Transverse colon (tissue), 4 donors: ENCODE measurements at regions not wholly inside any gene's neighbourhood (a gene's known extent, or its start where the extent isn't known, plus 50 kb on each side); places are given as distances from the start of the nearest gene placed in this dataset.

ENCODE experiments used
- DNase-seq: peaks from one replicate; pipeline ENCODE4 v3.0.0-alpha.2; 2019
- H3K27ac ChIP-seq, 4 donors: fragments of 200-600 bp; sonication (generic); 2 replicates each; pipeline ENCODE4 v1.5.1; 2016 to 2018; ENCODE audit warnings: inconsistent platforms in 4 of 4
- H3K27me3 ChIP-seq: fragments of 200-600 bp; sonication (generic); 2 replicates; pipeline ENCODE4 v1.5.1; 2017; ENCODE audit warnings: inconsistent platforms
- H3K36me3 ChIP-seq, 4 donors: fragments of 200-600 bp; sonication (generic); 2 replicates each; pipeline ENCODE4 v1.5.1; 2017 to 2019; ENCODE audit warnings: inconsistent platforms in 4 of 4
- H3K4me1 ChIP-seq, 4 donors: fragments of 200-600 bp; sonication (generic); 2 replicates each; pipeline ENCODE4 v1.5.1; 2017 to 2020; ENCODE audit warnings: inconsistent platforms in 4 of 4
- H3K4me3 ChIP-seq, 4 donors: fragments of 200-600 bp; sonication (generic); 1 replicate in 1 of 4; 2 replicates in 3 of 4; pipeline versions ENCODE4 v1.5.1 to v1.6.1; 2017 to 2019; ENCODE audit warnings: inconsistent platforms in 4 of 4
- H3K9me3 ChIP-seq, 2 donors: fragments of 200-600 bp; sonication (generic); 2 replicates each; pipeline ENCODE4 v1.5.1; 2017 to 2019; ENCODE audit warnings: inconsistent platforms in 2 of 2
- EP300 ChIP-seq: sonication (generic); formaldehyde crosslinking; IDR thresholded peaks from one replicate; pipeline ENCODE4 v1.6.1; 2017; ENCODE audit warnings: antibody characterized with exemption, low read depth
- POLR2A ChIP-seq: fragments of 450-650 bp; IDR thresholded peaks from one replicate; pipeline ENCODE4 v1.6.1; 2016; ENCODE audit warnings: antibody characterized with exemption, mild to moderate bottlenecking, moderate library complexity
- POLR2AphosphoS5 ChIP-seq, 3 donors: sonication (generic); formaldehyde crosslinking; IDR thresholded peaks; one replicate each; pipeline ENCODE4 v1.6.1; 2016; ENCODE audit warnings: antibody characterized with exemption in 3 of 3
- WGBS, 2 donors: methylation state at CpG; one replicate each; pipeline ENCODE4 v1.1.5; 2018; ENCODE audit warnings: low coverage in 1 of 2; 5-methylcytosine and 5-hydroxymethylcytosine counted together
- in situ Hi-C, 4 donors: fragments of 200-750 bp; cut with MboI; loops; one replicate each; pipeline versions ENCODE4 v1.15.0 to v1.15.1; 2017; ENCODE audit warnings: low sequenced_read_pairs in 3 of 4, low pct_ligation_motif_present in 1 of 4, low pct_unique_long_range_greater_than_20kb in 1 of 4
- intact Hi-C: fragments of 100-400 bp; cut with DNase I; formaldehyde crosslinking; loops from one replicate; pipeline ENCODE4 v1.15.1; 2023; ENCODE audit warnings: low total_unique reads
- TF ChIP-seq, protein P1 (sequence below), 5 experiments: fragments of 200-600 bp in 3 of 5; fragments of 450-650 bp in 2 of 5; sonication (generic) in 3 of 5; IDR thresholded peaks; 1 replicate in 2 of 5; 2 replicates in 3 of 5; pipeline ENCODE4 v1.5.1; 2016 to 2017; ENCODE audit warnings: antibody characterized with exemption in 5 of 5, inconsistent platforms in 3 of 5, mild to moderate bottlenecking in 2 of 5, moderate library complexity in 1 of 5

DNA sequence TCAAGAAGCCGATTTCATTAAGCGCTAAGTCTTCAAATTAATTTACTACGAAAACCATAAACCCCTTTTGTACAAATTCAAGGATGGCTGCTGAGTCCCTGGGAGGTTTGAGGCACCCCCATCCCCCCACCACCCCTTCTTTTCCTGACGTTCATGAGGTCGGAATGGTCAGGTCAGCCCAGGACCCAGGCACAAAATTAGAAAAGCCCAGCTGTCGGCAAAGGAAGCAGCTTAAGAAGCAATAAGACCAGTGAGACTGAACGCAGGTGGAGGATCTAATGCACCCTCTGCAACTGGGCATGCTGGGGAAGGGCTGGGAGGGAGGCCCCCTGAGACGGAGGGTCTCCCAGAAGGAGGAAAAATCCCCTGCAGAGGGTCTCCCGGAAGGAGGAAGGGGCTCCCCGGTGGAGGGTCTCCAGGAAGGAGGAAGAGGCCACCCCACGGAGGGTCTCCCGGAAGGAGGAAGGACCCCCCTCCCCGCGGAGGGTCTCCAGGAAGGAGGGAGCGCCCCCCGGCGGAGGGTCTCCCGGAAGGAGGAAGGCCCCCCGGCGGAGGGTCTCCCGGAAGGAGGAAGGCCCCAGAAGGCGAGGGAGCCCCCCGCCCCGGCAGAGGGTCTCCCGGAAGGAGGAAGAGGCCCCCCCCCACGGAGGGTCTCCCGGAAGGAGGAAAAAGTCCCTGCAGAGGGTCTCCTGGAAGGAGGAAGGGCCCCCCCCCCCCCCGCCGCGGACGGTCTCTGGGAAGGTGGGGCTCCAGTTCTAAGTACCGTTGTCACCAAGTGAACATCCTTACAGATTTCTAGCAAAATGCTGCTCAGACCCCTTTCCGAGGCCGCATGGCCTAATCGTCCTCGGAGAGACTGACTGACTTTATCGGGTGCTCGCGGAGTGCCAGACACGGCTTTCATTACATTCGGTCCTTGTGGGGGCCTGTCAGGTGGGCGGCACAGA lies 74.4 kb upstream of the FCN1 start:
- no peak overlapping the region for H3K4me3 ChIP-seq
- H3K4me1 ChIP-seq = no peaks in the 10 kb centered on the region
- no peak overlapping the region for H3K27ac ChIP-seq
- H3K27me3 ChIP-seq = no peaks in the 10 kb centered on the region
- intact Hi-C loops (no loop called here), in situ Hi-C loops (loop anchor here in 1 of 4 donors (25.0 kb wide), 1 partner anchor 305 kb away; no protein-coding TSS in a partner anchor)
- no peak for DNase-seq
- peaks cover under 1 to 4% of the 10 kb centered on the region in 2 donors for H3K9me3 ChIP-seq
- WGBS, 2 donors = 76 to 80% methylated on average over 7 to 42 of the region's 42 CpGs
- TF ChIP-seq POLR2A = no peak
- TF ChIP-seq, protein P1, sequence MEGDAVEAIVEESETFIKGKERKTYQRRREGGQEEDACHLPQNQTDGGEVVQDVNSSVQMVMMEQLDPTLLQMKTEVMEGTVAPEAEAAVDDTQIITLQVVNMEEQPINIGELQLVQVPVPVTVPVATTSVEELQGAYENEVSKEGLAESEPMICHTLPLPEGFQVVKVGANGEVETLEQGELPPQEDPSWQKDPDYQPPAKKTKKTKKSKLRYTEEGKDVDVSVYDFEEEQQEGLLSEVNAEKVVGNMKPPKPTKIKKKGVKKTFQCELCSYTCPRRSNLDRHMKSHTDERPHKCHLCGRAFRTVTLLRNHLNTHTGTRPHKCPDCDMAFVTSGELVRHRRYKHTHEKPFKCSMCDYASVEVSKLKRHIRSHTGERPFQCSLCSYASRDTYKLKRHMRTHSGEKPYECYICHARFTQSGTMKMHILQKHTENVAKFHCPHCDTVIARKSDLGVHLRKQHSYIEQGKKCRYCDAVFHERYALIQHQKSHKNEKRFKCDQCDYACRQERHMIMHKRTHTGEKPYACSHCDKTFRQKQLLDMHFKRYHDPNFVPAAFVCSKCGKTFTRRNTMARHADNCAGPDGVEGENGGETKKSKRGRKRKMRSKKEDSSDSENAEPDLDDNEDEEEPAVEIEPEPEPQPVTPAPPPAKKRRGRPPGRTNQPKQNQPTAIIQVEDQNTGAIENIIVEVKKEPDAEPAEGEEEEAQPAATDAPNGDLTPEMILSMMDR (IDR thresholded peaks at IDR 0.05) = no peak
- TF ChIP-seq POLR2AphosphoS5 (IDR thresholded peaks at IDR 0.05) = no peak
- no peak for TF ChIP-seq EP300
- H3K36me3 ChIP-seq = no peaks in the 10 kb centered on the region

DNA sequence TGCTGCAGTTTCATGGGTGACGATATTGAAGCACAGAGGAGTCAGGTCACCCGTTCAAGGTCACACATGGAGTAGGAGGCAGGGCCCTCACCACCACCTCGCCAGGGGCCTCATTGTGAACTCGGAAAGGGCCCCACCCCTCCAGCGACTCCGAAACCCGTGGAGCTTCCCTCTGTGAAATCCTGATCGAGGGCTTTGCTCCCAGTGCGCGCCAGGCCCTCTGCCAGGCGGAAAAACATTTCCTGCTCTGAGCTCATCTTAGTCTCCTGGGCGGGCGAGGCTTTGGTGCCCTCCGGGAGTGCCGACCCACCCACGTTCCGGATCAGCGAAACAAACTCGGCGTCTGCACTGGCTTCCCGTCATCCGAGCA lies 75.0 kb upstream of the FCN1 start:
- no peak overlapping the region for H3K27ac ChIP-seq
- H3K4me1 ChIP-seq = no peaks in the 10 kb centered on the region
- H3K4me3 ChIP-seq = no peak overlapping the region
- no peaks in the 10 kb centered on the region for H3K27me3 ChIP-seq
- no peaks in the 10 kb centered on the region for H3K9me3 ChIP-seq
- H3K36me3 ChIP-seq = no peaks in the 10 kb centered on the region
- DNase-seq = no peak
- intact Hi-C loops = no loop called here
- WGBS, 2 donors = 73 to 90% methylated on average over 2 to 22 of the region's 22 CpGs
- no peak for TF ChIP-seq EP300
- in situ Hi-C loops = loop anchor here in 1 of 4 donors (25.0 kb wide), 1 partner anchor 305 kb away; no protein-coding TSS in a partner anchor

DNA sequence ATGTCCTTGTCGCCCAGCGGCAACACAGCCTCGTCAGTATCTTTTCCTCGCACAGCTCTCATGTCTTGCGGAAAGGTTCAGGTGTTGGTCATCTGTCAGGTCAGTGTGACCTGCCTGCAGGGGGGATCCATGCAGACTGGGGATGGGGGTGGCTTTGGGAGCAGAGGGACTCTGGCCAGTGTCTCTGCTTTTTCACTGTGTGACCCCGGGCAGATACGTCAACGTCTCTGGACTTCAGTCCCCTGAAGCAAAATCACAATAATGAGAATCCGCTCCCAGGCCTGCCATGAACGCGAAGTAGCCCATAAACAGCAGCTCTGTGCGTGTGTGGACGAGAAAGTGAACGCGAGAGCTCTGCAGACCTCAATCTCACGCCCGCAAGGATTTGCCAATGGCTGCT lies 75.7 kb upstream of the FCN1 start:
- in situ Hi-C loops = loop anchor here in 1 of 4 donors (25.0 kb wide), 1 partner anchor 306 kb away; no protein-coding TSS in a partner anchor
- WGBS, 2 donors = 83 to 100% methylated on average over 4 to 17 of the region's 17 CpGs

DNA sequence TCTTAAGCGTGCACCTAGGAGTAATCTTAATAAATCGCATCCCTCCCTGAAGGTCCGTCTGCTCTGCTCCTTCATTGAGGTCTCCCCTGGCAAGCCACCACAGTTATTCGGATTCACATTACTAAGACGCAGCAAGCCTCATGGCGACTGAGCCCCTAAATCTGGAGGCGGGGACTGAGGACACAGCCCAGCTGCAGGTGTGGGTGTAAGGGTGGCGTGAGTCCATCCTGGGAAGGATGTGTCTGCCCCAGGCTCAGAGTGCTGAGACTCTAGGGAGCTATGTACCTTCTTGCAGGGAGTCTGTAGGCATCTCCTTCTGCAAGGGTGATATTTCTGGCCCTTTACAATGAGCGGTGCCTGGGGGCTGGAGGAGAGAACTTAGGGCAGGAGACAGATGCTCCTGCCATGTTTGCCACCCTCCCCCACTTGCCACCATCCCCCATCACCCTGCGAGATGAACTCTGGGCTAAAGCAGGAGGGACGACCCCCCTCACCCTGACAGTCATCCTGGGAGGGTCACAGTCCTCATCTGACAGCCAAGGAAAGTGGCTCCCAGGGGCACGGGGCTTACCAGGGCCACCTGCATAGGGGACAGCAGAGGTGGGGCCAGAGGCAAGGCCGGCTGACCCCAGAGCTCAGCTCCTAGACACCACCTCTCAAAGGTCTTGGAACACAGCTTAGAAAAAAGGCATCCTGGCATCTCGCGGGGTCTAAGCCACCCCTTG lies 76.4 kb upstream of the FCN1 start:
- intact Hi-C loops (no loop called here), in situ Hi-C loops (loop anchor here in 1 of 4 donors (25.0 kb wide), 1 partner anchor 307 kb away; no protein-coding TSS in a partner anchor)
- no peak overlapping the region for H3K27ac ChIP-seq
- H3K4me3 ChIP-seq = no peak overlapping the region
- H3K4me1 ChIP-seq = no peaks in the 10 kb centered on the region
- H3K27me3 ChIP-seq = no peaks in the 10 kb centered on the region
- TF ChIP-seq EP300 (no peak), POLR2A (no peak), POLR2AphosphoS5 (IDR thresholded peaks at IDR 0.05) (no peak)
- TF ChIP-seq, protein P1 (IDR thresholded peaks at IDR 0.05) = no peak
- no peak for DNase-seq
- WGBS, 2 donors = 76 to 90% methylated on average over 2 to 15 of the region's 15 CpGs
- no peaks in the 10 kb centered on the region for H3K36me3 ChIP-seq
- no peaks in the 10 kb centered on the region for H3K9me3 ChIP-seq

More for the DNA sequence above, 75.7 kb upstream of the FCN1 start:
- no peak for DNase-seq
- H3K4me1 ChIP-seq = no peaks in the 10 kb centered on the region
- no peak overlapping the region for H3K27ac ChIP-seq
- no peaks in the 10 kb centered on the region for H3K27me3 ChIP-seq
- intact Hi-C loops = no loop called here
- H3K36me3 ChIP-seq = no peaks in the 10 kb centered on the region
- no peak overlapping the region for H3K4me3 ChIP-seq
- H3K9me3 ChIP-seq = no peaks in the 10 kb centered on the region
- TF ChIP-seq POLR2AphosphoS5 (IDR thresholded peaks at IDR 0.05) = no peak
- TF ChIP-seq EP300 = no peak
- TF ChIP-seq, protein P1 (IDR thresholded peaks at IDR 0.05) = no peak
- TF ChIP-seq POLR2A = no peak
